ENCODE measurements at regions not wholly inside any gene's neighbourhood (a gene's known extent, or its start where the extent isn't known, plus 50 kb on each side); places are given as distances from the start of the nearest gene placed in this dataset.

DNA sequence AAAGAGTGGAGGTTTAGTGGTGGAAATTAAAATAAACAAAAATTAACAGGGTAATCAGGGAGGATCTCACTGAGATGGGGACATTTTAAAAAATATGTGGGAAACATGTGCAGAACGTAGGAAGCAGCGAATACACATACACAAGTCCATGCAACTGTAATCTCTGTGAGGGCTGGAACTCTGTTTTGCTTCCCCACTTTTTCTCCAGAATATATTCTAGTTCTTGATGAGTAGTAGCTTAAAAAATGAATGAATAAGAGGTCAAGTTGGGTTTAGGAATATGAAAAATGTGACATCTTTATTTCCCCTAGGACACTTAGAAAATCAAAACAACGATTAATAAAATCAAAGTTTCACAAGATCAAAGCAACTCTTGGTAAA lies 312.2 kb upstream of the ZNF717 start:
- TF ChIP-seq, protein P1, sequence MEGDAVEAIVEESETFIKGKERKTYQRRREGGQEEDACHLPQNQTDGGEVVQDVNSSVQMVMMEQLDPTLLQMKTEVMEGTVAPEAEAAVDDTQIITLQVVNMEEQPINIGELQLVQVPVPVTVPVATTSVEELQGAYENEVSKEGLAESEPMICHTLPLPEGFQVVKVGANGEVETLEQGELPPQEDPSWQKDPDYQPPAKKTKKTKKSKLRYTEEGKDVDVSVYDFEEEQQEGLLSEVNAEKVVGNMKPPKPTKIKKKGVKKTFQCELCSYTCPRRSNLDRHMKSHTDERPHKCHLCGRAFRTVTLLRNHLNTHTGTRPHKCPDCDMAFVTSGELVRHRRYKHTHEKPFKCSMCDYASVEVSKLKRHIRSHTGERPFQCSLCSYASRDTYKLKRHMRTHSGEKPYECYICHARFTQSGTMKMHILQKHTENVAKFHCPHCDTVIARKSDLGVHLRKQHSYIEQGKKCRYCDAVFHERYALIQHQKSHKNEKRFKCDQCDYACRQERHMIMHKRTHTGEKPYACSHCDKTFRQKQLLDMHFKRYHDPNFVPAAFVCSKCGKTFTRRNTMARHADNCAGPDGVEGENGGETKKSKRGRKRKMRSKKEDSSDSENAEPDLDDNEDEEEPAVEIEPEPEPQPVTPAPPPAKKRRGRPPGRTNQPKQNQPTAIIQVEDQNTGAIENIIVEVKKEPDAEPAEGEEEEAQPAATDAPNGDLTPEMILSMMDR (conservative IDR thresholded peaks at IDR 0.05; ENCODE audit: low read length): no peak
- no peak for TF ChIP-seq EZH2phosphoT487 (IDR thresholded peaks at IDR 0.05; ENCODE audit: borderline replicate concordance)

All from Loucy (cell line).